ENCODE measurements at regions not wholly inside any gene's neighbourhood (a gene's known extent, or its start where the extent isn't known, plus 50 kb on each side); places are given as distances from the start of the nearest gene placed in this dataset.

GRCh38 chr1:233489411-233489810 lies 124.5 kb upstream of the KCNK1 start:
- Histone ChIP-seq H3K27me3 (ENCODE audit: insufficient read depth, low read length) (no peaks in the 10 kb centered on the region), H3K4me1 (ENCODE audit: insufficient read depth, low read length) (no peaks in the 10 kb centered on the region; the same call in 1 of the 2 replicates), H3K23me2 (ENCODE audit: insufficient read length, low read depth, low read length, poor library complexity, severe bottlenecking) (no peaks in the 10 kb centered on the region), H2BK15ac (ENCODE audit: low read depth, low read length) (no peak overlapping the region), H2BK5ac (ENCODE audit: insufficient read length, low read length) (no peak overlapping the region), H3K4me2 (ENCODE audit: insufficient read depth, insufficient read length, low read length) (no peak overlapping the region), H4K20me1 (ENCODE audit: control insufficient read depth, insufficient read depth, insufficient read length) (no peaks in the 10 kb centered on the region), H3K23ac (ENCODE audit: insufficient read length, low read depth, low read length) (no peak overlapping the region), H2AFZ (ENCODE audit: low read length) (no peak overlapping the region), H3T11ph (ENCODE audit: low read length) (no peak overlapping the region), H3K18ac (ENCODE audit: insufficient read length, low read depth, low read length) (no peak overlapping the region), H3K27ac (ENCODE audit: insufficient read length, low read depth, low read length) (no peak overlapping the region), H3K79me2 (ENCODE audit: insufficient read depth, low read length) (no peaks in the 10 kb centered on the region), H4K91ac (ENCODE audit: insufficient read length, low read depth, low read length) (no peak overlapping the region), H2BK12ac (ENCODE audit: insufficient read length, low read depth, low read length) (no peak overlapping the region), H3K14ac (ENCODE audit: insufficient read depth, low read length) (no peak overlapping the region), H3K4ac (ENCODE audit: low read depth, low read length) (no peak overlapping the region), H2BK120ac (ENCODE audit: low read depth, low read length, poor library complexity, severe bottlenecking) (no peak overlapping the region), H3K9ac (ENCODE audit: extremely low read depth, insufficient read length, low read length) (no peak overlapping the region), H2BK20ac (ENCODE audit: low read depth, low read length, poor library complexity, severe bottlenecking) (no peak overlapping the region), H2AK5ac (ENCODE audit: insufficient read length, low read length) (no peak overlapping the region), H4K5ac (ENCODE audit: insufficient read length, low read depth, low read length) (no peak overlapping the region), H3K9me3 (ENCODE audit: control insufficient read depth, low read depth, low read length) (no peaks in the 10 kb centered on the region), H3K56ac (ENCODE audit: insufficient read length, low read depth, low read length) (no peak overlapping the region), H3K79me1 (ENCODE audit: insufficient read depth, low read depth, low read length, poor library complexity, severe bottlenecking) (no peaks in the 10 kb centered on the region), H4K8ac (replicated peaks; ENCODE audit: insufficient read length, low read depth, low read length) (no peak overlapping the region)
- no peak for TF ChIP-seq CTCF (conservative IDR thresholded peaks at IDR 0.05)
- no peak overlapping the region for H3K4me3 Mint-ChIP-seq
- no CpG with 5 or more reads among the region's 4 CpGs for WGBS (ENCODE audit: extremely low coverage, insufficient read length, low lambda C conversion rate)
- H3K4me1 Mint-ChIP-seq, result peaks cover 17 to 19% of the 10 kb centered on the region in 2 experiments
- no peak overlapping the region for H3K27ac Mint-ChIP-seq
- no peaks in the 10 kb centered on the region for H3K27me3 Mint-ChIP-seq (ENCODE audit: low read depth)
- H3K36me3 Mint-ChIP-seq (ENCODE audit: insufficient read depth in 1 of 3, low read depth in 3 of 3), result peaks cover 10 to 15% (median 11%) of the 10 kb centered on the region in 3 experiments
- no peak for DNase-seq
- H3K9me3 Mint-ChIP-seq, result peaks cover 9 to 16% of the 10 kb centered on the region in 2 experiments

Measured in H9 (cell line).